HUDEP-2 (cell line): ENCODE measurements at regions not wholly inside any gene's neighbourhood (a gene's known extent, or its start where the extent isn't known, plus 50 kb on each side); places are given as distances from the start of the nearest gene placed in this dataset.

ENCODE experiments used
- DNase-seq, 76 experiments: peaks; one replicate each; lab custom pipeline; 2025; ENCODE audit not compliant: unreplicated experiment in 76 of 76; lab: John Stamatoyannopoulos, UW

DNA sequence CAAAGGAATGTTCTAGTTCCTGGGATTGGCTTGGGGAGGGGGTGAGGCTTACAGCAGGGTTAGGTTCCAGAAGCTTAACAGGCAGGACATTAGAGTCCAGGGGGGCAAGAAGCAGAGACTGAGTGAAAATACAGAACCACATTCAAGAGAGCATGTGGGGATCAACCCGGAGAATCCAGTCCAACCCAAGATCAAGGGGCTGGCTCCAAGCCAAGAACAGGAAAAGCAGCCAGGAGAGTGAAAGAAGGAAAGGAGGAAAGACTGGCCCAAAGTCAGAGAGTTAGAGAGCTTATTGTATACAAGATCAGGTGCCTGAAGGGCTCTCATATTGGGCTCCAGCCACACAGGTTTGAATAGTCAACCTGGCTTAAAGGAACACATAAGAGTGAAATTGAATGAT lies 190.3 kb upstream of the CDKN3 start:
- DNase-seq = no peak

DNA sequence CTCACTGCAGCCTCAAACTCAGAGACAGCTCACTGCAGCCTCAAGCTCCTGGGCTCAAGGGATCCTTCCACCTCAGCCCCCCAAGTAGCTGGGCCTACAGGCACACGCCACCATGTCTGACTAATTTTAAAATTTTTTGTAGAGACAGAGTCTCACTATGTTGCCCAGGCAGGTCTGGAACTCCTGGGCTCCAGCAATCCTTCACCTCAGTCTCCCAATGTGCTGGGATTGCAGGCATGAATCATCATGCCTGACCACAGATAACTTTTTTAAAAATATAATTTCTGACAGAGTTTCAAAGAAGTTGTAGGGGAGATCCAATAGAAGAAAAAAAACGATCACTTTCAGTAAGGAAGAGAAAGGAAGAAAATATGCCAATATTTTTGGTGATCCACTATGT lies 189.7 kb upstream of the CDKN3 start:
- no peak for DNase-seq

DNA sequence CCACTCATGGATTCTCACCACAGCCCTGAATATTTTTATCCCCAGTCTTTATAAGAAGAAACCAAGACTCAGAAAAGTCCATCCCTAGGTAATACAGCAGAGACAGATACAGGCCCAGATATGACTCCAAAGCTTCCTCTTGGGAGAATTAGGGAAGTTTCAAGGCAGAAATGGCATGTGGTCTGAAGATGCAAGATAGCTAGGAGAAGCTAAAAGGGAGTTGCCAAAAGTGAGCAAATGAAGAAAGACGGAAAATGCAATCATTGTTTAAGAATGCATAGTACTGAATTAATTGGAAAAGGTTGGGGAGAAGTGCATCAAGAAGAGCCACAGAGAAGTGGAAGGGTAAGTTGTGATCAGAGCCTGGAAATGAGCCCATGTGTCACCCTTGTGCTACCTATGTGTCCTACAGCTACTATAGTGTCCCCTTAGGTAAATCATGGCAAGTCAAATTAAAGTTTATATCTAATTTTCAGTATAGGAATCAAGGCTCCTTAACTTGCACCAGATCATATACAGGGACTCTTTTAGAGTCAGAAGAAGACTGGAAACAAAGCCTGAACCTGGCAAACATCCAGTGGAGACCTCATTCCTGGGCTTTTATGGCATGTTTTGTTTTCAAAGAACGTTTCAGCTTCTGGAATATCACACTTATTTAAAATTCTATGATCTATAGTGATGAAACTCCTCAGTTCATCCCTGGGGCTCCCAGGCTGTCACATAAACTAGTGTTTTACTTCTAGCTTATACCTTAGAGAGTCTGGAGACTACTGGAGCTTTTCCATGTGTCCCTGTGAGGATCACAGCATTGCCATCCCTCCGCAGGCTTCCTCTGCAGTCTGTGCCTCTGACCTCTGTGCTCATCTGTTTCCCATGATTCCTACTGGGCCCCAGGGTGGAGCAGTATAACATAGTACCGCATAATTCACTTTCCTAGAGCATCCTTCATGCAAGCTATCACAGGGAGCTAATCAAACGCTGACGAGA lies 189.0 kb upstream of the CDKN3 start:
- no peak for DNase-seq

DNA sequence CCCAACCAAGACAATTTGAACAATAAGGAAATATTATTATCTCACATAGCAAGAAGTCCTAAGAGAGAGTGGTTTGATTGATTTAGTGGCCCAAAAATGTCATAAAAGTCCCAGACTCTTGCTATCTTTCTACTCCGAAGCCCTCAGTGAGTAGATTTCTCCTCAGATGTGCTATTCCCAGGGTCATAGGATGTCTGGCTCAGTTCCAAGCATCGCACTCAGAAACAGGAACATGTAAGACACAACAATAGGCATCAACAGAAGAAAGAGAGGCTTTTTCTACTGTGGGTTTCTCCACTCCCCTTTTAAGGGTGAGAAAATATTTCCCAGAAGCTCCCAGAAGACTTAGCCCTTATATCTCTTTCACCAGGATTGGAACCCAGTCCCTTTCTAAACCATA lies 188.1 kb upstream of the CDKN3 start:
- no peak for DNase-seq

DNA sequence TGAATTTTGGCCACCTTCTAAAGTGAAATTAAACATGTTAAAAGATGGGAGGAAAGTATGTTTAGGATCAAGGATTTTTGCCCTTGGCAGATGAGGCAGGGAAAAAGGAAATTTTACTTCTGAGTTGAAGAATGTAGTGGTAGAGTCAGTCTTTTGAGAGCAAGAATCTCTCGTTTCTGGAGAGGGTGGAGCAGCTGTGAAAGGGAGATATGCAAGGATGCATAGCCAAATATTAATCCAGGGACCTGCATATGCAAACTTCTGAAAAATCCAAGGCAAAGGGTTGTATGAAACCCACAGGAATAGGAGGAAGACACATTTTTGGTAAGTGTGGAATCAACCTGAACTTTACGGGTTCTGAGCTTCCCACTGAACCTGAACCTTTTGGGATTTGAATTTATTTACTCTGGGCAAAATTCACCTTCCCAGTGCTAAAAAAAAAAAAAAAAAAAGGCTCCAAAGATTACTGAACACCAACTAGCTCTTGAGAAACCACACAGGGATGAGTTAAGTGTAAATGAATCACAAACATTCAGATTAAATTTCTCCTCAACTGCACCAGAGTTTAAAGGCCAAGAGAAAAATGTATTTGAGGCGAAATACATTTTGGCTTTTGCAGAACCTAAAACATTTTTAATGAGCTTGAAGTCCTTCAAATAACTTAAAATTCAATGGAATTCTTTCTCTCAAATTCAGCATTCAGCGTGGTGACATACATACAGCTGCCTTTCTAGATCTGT lies 187.1 kb upstream of the CDKN3 start:
- no peak for DNase-seq

DNA sequence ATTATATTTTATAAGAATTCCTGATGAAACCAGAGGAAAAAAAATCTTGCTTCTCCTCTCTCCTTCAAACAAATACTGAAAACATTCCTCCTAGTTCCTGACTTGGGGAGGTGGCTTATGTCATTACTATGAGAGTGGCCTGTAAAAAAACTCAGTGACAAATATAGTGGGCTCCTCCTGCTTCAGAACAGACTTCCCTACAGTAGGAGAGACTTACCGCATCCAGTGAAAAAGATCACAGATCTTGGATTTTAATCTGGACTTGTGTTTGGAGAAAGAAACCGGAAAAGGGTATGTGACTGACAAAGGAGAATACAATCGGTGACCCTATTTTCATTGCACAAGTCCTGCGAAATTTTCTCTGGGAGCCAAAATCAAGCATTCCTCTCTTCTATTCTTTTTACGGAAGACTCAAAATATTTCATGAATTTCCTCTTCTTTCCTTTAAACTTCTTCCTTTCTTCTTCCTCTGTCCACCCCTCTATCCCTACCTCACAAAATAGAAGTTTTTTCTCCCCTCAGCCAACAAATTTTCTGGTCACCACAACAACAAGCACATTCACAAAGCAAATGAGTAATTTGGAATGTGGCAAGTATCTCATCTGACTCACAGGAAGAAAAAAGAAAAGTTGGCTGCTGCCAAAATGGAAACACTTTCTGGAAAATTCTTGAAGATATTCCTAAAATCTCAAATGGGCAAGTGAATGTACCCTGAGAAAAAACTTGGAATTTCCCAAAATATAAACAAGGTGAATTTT lies 185.1 kb upstream of the CDKN3 start:
- no peak for DNase-seq

DNA sequence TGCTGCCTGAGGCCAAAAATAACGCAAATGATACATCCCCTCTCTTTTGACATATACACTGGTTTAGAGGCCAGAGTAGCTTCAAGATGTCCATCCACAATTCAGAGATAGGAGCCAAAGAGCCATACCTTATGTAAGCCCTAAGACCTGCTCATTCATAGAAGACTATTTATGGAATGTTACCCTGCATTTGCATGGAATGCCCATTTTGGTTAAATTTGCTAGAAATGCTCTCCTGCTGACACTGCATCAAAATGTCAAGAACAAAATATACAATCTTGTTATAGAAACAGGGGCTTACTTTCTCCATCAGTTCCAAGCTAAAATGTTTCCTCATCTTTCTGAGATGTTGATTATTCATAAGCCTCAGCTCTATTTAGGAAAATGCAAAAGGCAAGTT lies 183.3 kb upstream of the CDKN3 start:
- no peak for DNase-seq

DNA sequence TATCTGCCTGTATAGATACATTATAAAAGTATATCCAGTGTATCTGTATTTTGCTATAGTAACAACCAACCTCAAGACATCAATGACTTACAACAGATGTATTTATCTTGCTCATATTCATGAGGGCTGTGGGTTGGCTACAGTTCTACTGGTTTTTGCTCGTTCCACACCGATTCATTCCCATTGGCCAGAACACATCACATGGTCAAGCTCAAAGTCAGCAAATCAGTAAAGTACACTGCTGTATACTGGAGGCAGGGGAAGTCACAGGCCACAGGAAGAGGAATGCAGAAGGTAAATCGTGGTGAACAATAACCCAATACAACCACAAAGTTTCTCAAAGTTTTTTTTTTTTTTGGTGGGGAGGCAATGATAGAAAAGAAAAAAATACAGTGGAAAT lies 180.0 kb upstream of the CDKN3 start:
- DNase-seq = no peak

DNA sequence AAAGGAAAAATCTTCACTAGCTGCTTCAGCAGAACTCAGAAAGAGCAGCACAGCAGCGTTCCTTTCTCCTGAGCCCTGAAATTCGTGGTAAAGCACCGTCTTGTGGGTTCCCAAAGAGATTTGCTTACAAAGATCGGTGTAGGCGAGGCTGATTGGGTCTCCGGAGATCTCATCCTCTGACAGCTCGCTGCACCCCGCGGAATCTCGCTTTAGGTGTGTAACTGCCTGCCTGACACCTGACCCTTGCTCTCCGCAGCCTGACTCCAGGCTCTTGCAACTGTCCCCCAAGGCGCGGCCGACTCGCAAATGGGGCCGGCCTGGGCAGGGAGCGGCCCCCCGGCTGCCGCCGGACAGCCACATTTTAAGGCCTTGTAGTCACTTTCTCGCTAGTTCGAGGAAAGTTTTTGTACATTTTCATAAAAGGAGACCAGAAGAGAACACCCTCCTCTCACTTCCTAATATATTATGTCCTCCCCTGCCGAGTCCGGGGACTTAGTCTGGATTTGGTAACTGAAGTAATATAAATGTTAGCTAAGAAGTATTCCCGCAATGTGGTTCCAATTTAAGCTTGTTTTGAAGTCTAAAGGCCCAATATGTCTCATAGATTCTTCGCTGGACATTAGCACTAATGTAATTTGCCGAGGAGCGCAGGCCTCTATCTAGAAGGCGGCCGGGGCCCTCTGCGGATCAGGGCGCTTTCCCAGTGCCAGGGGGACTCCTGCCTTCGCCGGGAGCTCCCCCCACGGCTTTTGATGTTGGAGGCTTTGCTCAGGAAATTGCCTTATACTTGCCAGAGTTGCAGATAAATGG lies 177.3 kb upstream of the CDKN3 start:
- no peak for DNase-seq

DNA sequence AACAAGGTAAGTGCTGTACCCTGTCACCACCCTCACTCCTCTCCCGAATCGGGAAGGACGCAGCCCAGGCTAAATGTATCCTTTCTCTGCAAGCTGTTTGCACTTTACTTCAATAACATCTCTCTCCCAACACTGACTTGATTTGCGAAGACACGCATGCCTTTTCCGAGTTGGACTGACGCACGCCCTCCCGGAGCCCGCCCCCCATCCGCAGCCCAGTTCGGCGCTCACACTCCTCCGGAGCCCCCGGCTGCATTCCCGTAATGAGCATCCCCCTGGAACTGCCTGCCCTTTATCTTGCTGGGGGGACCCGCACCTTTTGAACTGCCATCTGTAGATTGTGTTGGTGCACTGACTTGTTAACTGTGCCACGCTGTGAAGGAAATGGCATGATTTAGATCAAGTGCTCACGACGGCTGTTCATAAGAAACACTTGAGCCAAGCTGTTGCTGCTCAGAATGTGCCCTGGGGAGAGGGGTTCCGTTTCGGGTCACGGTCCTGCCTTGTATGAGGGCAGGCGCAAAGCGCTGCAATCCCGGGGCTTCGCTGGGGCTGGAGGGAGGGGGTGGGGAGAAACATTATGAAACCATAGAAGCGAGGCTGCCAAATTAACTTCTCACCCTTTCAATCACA lies 176.6 kb upstream of the CDKN3 start:
- no peak for DNase-seq

DNA sequence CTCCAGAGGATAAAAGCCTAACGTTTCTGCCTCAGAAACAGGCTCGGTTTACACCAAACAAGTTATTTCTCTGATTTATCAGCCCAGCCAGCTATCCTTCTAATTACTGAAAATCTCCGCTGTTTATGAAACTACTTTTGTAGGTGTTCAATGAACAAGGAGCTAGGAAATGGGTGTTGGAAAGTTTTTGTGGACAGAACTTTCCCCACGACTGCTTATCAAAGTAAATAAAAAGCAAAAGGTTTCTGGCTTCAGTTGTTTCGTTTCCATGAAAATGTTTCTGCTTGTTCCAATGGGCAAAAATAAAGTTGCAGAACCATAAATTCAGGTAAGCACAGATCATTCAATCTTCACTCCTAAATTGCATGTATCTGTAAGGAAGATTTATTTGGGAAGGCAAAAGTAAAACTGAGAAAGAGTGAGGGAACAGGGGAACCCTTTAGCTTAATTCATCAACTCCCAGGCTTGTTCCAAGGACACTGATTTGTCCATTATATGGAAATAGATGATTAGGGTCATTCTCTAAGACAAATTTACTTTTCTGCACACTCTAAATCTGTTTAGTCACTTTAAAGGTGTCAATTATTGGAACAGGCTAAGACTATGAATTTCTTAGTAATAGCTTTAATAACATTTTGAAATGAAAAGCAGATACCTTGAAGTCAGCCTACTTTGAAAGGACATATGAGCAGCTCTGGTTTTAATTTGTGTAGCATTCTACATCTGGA lies 175.9 kb upstream of the CDKN3 start:
- no peak for DNase-seq

DNA sequence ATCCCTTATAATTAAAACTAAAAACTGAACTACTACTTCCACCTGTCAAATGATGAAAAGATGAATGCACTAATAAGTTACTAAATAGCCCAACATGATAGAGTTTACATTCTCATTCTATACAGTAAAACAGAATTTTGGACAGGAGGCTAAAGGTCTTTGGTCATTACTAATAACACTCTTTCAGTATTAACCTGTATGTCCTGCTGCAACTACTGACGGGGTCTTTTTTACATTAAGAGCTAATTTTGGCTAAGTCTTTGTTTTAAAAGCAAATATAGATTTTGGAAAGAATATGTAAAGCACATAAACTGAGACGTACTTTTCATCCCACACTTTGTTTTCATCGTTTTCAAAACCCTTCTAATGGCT lies 175.4 kb upstream of the CDKN3 start:
- DNase-seq = no peak

DNA sequence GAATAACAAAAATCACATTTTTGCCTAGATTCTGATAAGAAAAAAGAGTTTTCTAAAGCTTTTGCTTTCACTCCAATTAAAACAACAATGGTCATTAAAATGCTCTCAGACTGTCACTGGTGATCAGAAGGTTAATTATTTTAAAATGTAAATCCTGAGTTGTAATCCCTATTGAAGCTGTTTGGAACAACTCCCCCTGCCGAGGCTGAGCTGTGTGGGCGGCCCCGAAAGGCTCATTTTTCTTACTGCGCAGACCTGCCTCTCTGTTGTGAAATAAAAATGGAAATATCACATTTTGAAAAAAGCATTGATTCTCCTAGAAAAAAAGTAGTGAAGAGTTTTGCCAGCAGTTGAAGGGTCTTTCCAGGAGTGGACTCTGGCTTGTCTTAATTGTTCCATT lies 174.8 kb upstream of the CDKN3 start:
- no peak for DNase-seq

DNA sequence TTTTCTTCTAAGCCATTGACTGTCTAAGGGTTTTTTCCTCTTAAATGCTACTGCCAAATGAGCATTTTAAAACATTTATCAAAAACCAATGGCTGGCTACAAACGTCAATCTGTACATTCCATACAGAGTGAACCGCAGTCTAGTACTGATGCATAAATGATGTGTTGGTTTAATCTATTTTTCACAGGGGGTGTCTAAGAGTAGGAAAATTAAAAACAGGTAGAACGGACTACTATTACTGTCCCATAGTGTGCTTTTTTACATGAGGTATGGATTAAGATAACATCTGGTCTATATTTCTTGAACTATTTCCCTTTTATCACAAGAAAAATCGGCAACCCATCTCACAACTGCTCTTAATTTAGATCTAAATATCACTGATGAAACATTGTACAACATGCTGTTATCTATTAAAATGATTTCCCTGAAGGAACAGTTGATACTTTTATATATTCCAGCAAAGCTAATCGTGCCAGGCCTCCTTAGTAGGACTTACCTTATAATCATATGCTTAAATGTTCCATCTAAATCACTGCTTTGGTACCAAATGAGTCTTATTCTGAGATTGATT lies 172.9 kb upstream of the CDKN3 start:
- no peak for DNase-seq

DNA sequence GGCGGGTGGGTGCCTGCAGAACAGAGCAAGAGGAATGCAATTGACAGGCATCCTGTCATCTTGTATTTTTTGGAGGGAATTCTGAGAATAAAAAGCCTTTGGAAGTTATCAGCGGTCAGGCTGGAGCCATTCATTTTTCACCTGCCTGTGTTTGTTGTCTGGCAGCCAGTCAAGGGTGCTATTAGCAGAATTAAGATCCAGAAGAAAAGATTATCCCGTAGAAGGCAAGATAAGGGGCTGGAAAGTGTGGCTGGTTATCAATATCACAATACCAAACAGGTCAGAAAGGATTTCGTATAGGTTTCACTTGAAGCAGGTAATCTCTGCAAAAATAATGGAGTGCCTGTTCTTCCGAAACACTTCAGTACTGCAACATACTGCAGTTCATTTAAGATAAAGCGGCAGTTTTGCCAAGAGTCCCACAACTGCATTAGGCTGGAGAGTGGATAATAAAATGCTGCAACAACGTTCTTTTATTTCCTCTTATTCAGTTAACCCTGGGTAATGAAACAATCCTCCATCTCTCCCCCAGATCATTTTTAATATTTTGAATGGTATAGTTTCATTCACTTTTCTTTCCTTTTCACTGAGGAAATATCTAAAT lies 171.2 kb upstream of the CDKN3 start:
- DNase-seq = no peak

DNA sequence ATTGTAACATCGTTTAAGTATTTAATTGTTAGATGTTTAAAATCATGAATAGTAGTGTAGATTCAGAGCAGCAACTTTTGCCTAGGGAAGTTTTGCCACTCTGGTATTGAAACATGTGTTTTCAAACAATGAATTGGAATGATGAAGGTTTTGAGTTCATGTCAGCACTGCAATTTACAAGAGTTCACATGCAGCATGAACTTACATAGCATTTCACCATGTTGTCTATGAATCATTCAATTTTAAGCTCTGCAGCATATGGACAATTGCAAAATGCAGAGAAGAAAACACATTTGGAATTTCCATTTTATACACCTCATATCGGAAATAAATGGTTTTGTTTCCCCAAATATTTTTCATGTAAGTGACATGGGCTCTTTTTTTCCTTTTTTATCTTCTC lies 170.7 kb upstream of the CDKN3 start:
- no peak for DNase-seq

DNA sequence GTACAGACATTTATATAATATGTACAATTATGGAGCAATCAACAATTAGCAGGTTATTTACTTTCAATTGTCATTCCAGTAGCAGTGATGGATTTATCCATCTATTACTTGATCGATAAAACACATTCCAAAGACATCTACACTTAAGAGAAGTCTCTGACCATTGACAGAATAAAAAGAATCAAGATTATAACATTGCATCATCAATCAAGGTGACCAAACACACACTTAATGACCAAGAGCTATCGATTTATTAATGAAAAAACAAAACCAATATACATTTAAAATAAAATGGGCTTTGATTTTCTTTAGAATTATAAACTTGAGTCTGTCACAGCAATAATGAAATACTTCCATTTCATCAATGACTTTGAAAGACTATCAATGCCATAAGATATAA lies 170.2 kb upstream of the CDKN3 start:
- no peak for DNase-seq

DNA sequence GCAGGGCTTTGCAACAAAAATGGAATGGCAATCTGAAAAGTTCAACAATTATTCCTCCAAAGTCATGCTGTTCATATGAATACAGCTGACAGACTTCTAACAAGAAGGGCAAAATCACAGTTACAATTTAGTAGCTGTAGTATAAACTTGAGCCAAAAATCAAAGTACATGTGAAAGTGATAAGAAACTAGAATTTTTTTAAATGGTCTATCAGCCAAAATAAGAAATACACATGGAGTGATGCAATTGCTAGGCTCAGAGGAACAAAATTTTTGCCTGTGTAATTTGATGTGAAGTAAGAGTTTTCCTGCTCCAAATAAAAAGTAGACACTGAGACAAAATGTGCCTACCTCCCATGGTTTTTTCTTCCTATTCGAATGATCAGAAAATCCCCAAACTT lies 167.7 kb upstream of the CDKN3 start:
- no peak for DNase-seq

DNA sequence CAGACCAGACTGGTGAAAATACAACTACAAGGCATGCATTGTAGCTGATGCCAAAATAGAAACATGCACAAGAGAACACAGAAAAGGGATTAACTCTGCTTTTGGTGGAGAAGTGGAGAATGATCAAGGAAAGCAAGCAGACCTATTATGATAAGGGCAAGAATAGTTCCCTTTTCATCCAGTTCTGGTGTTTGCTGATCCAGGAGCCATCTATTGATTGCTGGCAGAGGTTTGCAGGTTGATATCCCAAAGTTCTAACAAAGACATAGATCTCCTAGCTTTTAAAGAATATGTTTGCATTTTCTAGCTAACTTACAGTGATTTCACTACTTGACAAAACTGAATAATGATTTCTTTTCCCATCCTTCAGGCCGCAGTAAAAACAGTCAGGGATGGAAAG lies 166.2 kb upstream of the CDKN3 start:
- DNase-seq = no peak
